Fibroblast of mammary gland (primary cell): ENCODE measurements at regions not wholly inside any gene's neighbourhood (a gene's known extent, or its start where the extent isn't known, plus 50 kb on each side); places are given as distances from the start of the nearest gene placed in this dataset.

ENCODE experiments used
- DNase-seq: peaks from one replicate; pipeline ENCODE4 v3.0.0-alpha.2; 2010; ENCODE audit warnings: low read depth
- H3K4me3 ChIP-seq: 2 replicates; pipeline ENCODE4 v1.5.1; 2011; ENCODE audit warnings: low read depth, mild to moderate bottlenecking, low read length, moderate library complexity; ENCODE audit not compliant: control insufficient read depth
- TF ChIP-seq, protein P1 (sequence below): conservative IDR thresholded peaks from 2 replicates; pipeline ENCODE4 v1.5.1; 2011; ENCODE audit warnings: low read depth, low read length, inconsistent platforms; ENCODE audit not compliant: control insufficient read depth, insufficient read depth

DNA sequence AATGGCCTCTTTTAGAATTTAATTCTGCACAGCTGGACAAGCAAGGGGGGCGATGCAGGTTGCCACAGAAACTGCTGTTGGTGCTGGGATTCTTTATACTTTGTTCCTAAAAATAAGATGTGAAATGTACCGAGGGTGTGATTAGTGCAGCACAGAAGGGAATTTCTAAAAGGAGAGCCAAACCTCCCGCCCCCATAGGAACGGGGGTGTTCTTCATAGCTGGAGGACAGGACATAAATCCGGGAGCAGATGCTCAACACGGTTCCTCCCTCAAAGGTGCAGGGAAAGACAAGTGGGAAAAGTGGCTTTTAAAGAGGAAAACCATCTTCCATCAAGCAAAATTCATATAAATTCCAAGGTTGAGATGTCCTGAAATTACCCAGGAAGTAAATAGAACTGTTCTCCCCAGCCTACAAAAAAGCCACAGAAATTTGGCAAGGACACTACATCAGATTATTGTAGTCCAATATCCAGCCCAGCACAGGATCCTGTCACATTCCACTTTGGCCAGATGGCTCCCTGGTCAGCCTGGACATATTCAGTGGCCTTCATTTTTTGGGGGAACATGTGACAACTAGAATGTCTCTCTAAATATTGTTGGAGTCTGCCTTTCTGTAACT is 51.4 kb upstream of the TMX1 start:
- TF ChIP-seq, protein P1, sequence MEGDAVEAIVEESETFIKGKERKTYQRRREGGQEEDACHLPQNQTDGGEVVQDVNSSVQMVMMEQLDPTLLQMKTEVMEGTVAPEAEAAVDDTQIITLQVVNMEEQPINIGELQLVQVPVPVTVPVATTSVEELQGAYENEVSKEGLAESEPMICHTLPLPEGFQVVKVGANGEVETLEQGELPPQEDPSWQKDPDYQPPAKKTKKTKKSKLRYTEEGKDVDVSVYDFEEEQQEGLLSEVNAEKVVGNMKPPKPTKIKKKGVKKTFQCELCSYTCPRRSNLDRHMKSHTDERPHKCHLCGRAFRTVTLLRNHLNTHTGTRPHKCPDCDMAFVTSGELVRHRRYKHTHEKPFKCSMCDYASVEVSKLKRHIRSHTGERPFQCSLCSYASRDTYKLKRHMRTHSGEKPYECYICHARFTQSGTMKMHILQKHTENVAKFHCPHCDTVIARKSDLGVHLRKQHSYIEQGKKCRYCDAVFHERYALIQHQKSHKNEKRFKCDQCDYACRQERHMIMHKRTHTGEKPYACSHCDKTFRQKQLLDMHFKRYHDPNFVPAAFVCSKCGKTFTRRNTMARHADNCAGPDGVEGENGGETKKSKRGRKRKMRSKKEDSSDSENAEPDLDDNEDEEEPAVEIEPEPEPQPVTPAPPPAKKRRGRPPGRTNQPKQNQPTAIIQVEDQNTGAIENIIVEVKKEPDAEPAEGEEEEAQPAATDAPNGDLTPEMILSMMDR, result no peak
- H3K4me3 ChIP-seq, result no peak overlapping the region
- DNase-seq, result peak; percentile 18

DNA sequence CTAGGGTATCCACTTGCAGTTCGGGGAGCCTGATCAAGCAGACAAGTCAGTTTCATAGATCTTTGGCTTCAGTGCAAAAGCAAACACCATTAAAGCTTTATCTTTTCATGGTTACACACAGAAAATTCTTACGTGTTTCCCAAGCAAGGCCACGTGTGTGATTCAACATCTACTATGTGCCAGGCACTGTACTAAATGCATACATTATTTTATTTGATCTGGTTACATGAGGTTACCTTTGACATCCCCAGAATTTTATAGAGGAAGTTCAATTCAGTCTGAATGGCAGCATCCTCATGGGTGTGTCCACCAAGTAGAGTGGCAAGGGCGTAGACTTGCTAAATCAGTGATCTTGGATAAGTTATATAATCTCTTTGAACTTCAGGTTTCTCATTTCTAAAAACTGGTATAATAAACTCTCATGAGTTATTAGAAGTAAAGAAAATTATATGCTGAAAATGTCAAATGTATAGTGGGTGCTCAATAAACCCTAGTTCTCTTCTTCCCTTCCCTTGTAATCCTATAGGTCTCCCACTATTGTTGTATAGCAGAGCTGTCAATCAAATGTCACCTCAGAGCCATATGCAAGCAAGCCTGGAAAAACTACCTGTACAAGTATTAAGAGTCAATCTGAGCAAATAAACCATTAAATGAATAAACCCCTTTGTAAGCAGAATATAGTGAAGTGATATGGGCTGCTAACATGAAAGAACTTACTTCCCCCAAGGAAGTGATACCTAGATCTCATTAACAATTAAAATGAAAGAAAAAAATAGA is 50.3 kb upstream of the TMX1 start:
- H3K4me3 ChIP-seq, result no peak overlapping the region
- DNase-seq, result no peak
- TF ChIP-seq, protein P1, result no peak
